ENCODE measurements at regions not wholly inside any gene's neighbourhood (a gene's known extent, or its start where the extent isn't known, plus 50 kb on each side); places are given as distances from the start of the nearest gene placed in this dataset.
"Not testable (repeated sequence)": the region's sequence is repeated elsewhere in the genome, so short reads cannot be mapped to it uniquely, and the experiment has no call there.

DNA sequence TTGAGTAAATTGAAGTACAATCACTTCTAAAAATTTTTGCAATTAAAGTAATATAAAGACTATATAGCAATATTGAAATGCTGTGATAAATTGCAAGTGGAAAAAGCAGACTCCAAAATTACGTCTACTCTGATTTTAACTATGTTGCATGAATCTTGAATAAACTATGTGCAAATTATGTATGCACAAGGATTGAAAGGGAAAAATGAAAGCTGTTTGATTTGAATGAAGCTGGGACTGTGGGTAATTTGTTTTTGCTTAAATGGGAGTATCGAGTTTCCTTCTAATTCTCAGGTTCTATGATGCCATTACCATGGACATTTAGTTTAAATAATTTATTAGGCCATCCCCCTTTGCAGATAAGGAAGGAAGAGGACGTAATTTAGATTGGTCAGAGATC, 198.7 kb upstream of the MYLIP start:
- no peak for DNase-seq (ENCODE audit: low read depth in 2 of 2, low spot score in 1 of 2)

DNA sequence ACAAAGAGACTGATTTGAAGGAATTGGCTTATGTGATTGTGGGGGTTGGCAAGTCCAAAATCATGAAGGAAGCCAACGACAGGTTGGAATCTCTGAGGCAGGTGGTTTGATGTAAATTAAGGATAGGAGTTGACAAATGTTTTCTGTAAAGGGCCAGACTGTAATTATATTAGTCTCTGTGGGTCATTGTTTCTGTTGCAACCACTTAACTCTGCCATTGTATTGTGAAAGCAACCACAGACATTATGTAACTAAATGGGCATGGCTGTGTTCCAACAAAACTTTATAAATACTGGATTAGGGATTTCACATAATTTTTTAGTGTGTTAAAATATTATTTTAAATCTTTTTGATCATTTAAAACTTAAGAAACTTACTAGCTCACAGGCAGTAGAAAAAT, 199.2 kb upstream of the MYLIP start:
- no peak for DNase-seq (ENCODE audit: low read depth in 2 of 2, low spot score in 1 of 2)

DNA sequence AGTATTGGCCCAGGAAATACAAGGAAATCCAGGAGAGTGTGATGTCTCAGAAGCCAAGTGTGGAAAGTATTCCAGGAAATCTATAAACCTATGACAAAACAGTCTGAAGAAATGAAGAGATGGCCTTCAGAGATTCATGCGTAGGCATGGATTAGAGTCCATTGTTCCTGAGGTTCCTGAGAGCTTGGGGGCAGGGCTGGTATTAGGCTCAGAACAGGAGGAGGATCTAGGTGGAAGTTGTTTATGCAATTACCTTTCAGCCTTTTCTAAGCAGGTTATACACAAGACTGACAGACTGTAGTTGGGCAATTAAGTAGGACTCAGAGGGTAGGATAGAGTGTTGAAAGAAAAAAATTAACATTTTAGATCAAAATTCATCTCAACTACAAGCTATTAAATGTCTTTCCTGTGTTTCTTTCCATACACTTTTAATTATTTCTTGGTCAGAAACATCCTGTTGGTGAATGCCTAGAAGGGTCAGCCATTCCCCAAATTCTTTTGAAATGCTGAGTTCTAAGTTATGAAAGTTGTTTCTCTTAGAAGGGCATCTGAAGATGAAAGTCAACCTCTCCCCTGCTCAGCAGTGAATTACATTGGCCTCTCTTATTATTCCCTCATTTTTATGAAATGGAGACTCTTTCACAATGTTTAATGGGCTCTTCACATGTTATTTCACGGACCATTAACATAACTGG, 201.2 kb upstream of the MYLIP start:
- no peak for DNase-seq (ENCODE audit: low read depth in 2 of 2, low spot score in 1 of 2)

DNA sequence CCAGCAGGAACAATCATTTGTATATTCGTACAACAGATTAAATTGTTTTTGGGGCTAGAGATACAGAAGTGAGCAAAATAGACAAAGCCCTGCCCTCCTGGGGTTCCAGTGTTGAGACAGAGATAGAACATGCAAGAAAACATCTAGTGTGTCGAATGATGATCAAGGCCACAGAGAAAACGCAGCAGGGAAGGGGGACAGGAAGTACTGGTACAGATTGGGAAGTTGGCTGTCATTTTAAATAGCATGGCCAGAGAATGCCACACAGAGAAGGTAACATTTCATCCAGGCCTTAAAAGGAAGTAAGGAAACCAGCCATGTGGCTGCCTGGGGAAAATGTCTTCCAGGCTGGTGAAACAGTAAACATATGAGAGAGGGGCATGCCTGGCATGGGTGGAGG, 202.6 kb upstream of the MYLIP start:
- DNase-seq (ENCODE audit: low read depth in 2 of 2, low spot score in 1 of 2), result no peak

DNA sequence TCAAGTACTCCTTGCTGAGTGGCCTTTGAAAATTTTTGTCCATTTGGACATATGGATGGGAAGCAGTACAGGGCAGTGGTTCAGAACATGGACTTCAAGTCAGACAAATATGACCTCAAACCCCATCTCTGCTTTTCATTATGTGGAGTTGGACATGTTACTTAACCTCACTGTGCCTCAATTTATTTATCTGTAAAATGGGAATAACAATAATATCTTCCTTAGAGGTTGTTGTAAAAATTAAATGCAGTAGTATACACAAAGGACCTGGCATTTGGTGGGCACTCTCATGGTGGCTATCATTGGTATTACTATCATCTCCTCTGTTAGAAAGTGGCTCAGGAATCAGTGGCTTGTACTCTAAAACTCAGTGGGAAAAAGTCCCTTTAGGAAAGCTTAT, 204.0 kb upstream of the MYLIP start:
- no peak for DNase-seq (ENCODE audit: low read depth in 2 of 2, low spot score in 1 of 2)

DNA sequence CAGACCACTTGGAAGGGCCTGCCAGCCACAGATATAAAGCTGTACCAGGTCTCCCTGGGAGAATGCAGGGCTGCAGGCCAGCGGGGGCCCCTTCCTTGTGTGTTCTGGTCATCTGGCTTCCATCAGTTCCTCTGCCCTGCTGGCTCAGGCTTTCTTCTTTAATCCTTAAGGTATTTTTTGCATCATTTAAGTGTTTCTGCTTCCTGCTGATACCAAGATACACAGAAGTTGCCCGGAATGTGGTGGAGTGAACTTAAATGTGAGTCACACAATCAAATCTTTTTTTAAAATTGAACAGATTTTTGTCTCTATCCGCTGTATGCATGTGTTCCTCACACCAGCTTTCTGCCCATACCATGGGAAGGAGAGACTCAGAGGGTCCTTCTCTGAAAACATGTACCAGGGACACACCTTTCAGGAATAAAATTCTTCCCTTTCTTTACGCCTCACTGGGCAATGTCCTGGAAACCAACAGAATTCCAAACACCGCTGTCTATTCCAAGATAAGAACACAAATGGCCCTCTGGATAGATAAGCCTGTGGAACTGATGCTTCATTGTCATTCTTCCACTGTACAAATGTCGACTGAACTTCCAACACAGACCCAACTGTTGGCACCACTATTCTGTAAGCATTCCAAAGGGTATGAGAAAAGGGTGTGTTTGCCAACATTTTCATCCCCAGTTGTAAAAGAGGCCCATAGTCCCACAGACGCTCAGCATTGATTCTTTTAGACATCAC, 206.2 kb upstream of the MYLIP start:
- DNase-seq (ENCODE audit: low read depth in 2 of 2, low spot score in 1 of 2), result no peak

DNA sequence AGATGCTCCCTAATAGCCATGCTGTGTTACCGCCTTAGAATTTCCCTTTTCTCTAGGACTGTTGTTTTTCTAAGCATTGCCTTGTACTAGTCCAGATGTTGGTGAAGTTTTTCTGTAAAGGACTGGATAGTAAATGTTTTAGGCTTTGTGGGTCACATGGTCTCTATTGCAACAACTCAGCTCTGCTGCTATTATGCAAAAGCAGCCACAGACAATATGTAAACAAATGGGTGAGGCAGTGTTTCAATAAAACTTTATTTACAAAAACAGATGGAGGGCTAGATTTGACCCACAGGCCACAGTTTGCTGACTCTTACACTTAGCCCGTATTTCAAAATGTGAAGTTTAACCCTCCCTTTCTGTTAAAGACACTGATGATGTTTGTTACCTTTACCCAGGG, 207.6 kb upstream of the MYLIP start:
- no peak for DNase-seq (ENCODE audit: low read depth in 2 of 2, low spot score in 1 of 2)

DNA sequence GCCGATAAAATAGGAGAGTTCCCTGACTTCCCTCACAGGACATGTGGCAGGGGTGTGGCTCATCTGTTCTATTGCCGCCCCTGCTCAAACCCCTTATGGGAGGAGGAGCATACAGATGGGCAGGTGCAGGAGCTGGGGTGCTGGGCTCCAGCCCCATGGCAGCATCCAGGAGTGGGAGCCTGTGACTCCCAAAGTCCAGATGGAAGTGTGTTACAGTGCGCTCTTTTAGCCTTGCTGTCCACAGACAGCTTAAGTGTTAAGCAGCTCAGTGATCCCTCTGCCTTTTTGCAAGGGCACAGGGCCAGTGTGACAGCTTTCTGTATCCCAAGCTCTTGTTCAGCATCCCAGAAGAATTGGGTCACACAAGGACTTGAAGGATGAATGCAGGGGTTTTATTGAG, 212.3 kb upstream of the MYLIP start:
- DNase-seq (ENCODE audit: low read depth in 2 of 2, low spot score in 1 of 2), result no peak

DNA sequence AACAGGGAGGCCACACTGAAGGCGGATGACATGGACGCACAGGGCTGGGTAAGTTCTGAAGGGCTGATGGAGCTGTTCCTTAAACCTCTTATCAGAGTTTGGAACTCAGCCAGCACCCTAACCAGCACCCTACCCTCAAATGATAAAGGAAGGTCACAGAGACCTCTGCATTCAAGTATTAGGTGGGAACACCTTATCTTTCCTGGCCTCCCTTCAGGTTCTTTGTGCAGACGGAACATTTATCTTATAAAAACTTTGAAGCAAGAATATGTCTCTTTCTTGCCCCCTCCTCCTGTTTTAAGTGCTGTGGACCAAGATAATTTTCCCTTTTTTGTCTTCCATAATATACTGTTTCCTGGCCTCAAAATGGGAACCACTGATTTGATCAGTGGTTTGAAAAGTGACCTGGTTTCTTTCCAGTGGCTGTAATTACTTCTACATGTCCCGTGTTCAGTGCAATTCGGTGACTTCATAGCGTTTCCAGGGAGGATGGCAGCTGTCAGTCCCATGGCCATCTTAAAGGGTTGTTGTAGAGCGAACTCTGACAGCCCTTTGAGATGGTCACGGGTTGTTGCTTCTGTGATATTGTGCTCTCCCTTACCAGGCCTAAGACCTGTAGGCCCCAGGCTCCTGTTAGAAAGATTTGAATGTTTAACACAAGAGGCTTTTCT, 213.2 kb upstream of the MYLIP start:
- DNase-seq (ENCODE audit: low read depth in 2 of 2, low spot score in 1 of 2), result no peak

DNA sequence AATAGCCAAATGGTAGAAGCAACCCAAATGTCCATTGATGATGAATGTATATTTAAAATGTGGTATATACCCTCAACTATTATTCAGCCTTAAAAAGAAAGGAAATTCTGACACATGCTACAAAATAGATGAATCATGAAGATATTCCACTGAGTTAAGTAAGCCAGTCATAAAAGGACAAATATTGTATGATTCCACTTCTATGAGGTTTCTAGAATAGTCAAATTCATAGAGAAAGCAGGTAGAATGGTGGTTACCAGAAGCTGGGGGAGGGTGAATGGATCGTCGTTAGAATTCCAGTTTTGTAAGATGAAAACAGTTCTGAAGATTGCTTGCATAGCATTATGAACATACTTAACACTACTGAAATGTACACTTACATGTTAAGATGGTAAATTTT, 214.3 kb upstream of the MYLIP start:
- no peak for DNase-seq (ENCODE audit: low read depth in 2 of 2, low spot score in 1 of 2)

DNA sequence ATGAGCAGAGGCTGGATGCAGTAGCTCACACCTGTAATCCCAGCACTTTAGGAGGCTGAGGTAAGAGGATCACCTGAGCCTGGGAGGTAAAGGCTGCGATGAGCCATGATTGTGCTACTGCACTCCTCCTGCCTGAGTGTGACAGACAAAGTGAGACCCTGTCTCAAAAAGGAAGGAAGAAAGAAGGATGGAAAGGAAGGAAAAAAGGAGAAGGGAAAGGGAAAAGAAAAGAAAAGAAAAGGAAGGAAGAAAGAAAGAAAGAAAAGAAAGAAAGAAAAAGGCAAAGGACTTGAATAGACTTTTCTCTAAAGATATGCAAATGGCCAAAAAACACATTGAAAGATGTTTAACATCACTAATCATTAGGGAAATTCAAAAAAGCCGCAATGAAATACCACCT, 215.3 kb upstream of the MYLIP start:
- no peak for DNase-seq (ENCODE audit: low read depth in 2 of 2, low spot score in 1 of 2)

DNA sequence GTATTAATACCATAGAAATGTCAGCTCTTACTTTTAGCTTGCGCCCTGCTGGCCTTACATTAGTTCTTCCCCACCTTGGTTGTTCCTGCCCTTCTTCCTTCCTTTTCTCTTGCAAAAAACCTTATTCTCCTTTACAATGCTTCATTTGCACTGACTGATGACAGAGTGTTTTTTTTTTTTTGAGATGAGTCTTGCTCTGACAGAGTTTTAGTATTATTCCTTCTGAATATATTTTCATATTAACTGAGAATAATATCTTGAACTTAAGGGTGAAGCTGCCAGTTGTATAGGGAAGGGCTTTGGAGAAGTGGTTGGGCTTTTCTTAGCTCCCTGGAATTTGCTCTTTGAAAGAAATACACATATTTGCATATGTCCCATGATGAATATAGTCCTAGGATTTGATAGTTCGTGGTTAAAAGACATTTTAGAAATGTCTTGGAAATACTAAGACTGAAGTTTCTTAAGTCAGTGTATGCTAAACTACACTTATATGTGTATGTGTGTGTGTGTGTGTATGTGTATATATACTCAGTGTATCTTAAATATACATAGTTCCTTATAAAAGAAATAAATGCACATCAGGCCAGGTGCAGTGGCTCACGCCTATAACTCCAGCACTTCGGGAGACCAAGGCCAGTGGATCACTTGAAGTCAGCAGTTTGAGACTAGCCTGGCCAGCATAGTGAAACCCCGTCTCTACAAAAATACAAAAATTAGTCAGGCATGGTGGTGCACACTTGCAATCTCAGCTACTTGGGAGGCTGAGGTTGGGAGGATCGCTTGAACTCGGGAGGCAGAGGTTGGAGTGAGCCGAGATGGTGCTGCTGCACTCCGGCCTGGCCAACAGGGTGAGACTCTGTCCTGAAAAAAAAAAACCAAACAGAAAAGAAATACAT, 216.1 kb upstream of the MYLIP start:
- DNase-seq (ENCODE audit: low read depth in 2 of 2, low spot score in 1 of 2), result no peak

DNA sequence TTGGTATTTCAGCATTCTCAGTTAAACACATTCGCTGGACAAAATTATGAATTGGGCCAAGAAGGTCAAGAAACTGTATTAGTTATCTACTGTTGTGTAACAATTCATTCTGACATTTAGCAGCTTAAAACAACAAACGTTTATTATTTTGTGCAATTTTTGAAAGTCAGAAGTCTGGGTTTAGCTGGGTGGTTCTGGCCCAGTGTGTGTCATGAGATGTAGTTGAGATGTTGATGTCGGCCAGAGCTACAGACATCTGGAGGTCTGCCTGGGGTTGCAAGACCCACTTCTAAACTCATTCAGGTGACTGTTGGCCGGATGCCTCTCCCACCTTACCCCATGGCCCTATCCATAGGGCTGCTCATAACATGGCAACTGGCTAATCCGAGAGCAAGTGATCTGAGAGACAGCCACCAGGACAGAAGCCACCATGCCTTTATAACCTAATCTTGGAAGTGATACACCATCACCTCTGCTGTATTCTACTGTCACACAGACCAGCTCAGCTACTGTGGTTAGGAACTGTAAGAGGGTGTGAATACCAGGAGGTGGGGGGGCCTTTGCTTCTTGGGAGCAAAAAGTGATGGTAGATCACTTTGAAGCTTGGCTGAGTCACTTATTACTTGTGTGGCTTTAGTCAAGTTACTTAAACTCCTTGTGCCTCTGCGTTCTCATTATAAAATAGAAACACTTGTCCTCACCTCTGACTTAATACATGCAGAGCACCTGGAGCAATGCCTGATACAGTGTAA, 217.0 kb upstream of the MYLIP start:
- DNase-seq (ENCODE audit: low read depth in 2 of 2, low spot score in 1 of 2), result no peak

DNA sequence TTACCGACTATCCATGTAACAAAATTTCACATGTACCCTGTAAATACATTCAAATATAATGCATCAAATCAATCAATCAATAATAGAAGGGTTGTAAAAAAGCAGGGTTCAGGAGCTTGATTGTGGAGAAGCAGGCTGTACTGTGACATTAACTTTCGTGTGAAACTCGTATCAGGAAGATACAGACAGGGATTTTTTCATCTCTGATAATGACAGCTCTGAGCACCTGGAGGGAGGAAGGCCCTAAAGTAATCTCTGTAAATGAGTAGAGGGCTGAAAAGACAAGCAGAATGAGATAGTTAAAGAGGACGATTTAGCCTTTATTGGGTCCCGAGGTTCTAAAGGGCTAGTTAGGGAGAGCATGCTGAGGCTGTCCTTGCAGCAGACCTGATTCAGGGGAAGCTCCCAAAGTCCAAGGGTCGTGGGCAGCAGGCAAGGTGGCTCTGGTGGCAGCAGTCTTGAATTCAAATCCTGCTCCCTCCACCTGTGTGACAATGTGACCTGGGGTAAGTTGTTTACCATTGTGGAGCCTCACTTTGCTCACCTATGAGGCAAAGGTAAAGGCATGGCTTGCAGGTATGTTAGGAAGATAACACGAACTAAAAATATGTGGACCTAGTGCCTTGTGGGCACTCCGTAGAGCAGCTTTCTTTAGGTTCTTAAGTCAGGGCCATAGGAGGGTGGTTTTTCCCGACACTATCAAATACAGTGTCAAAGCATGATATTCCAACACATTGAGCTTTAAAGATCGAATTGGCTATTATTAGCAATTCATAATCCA, 219.4 kb upstream of the MYLIP start:
- no peak for DNase-seq (ENCODE audit: low read depth in 2 of 2, low spot score in 1 of 2)

DNA sequence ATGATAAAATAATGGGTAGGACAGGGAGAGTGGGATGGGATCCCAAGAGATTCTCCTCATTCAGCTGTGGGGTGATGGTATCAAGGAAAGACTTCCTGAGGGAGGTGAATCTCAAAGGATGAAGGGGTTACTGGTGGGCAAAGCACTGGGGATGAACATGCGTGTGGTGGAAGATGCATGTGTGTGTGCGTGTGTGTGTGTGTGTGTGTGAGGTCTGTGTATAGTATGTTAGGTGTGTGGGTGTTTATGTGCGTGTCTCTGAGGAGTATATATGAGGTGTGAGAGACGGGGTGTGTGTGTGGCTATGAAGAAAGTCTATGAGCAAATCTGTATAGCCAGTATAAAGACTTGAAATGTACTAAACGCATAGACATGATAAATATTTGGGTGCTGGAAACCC, 220.0 kb upstream of the MYLIP start:
- no peak for DNase-seq (ENCODE audit: low read depth in 2 of 2, low spot score in 1 of 2)

DNA sequence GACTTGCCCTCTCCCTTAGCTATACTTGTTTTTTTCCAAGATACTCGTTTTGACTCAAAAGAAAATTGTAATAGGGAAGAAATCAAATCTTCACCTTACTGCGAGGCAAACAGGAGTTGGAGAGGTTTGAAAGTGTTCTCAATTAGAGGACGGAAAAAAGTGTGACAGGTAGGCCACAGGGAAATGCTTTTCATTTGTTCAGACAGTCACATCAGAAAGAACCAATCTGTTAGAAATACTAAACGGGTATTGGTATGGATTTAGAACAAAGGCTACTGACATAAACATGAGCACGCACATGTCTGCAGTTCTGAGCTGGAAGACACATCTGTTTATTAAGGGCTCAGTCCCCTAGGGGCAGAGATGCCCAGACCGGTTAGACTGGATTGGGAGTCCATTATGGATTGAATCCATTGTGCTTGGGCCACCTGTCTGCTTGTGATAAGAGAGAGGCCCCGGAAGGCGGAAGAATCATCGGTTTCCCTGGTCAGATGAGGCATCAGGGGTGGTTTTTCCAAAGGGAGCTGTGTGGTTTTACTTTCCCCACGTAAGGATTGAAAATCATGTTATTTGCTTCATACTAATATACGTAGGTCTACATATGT, 220.9 kb upstream of the MYLIP start:
- DNase-seq (ENCODE audit: low read depth in 2 of 2, low spot score in 1 of 2), result no peak

DNA sequence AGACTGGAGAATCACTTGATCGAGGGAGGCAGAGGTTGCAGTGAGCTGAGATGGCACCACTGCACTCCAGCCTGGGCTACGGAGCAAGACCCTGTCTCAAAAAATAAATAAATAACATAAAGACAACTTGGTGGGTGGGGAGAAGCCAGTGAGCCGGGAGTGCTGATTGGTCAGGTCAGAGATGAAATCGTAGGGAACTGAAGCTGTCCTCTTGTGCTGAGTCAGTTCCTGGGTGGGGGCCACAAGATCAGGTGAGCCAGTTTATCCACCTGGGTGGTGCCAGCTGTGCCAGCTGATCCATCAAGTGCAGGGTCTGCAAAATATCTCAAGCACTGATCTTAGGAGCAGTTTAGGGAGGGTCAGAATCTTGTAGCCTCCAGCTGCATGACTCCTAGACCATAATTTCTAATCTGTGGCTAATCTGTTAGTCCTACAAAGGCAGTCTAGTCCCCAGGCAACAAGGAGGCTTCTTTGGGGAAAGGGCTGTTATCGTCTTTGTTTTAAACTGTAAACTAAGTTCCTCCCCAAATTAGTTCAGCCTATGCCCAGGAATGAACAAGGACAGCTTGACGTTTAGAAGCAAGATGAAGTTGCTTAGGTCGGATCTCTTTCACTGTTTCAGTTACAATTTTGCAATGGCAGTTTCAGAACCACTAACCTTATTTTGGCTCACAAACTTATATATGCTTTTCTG, 221.5 kb upstream of the MYLIP start:
- DNase-seq (ENCODE audit: low read depth in 2 of 2, low spot score in 1 of 2), result not testable (repeated sequence)

DNA sequence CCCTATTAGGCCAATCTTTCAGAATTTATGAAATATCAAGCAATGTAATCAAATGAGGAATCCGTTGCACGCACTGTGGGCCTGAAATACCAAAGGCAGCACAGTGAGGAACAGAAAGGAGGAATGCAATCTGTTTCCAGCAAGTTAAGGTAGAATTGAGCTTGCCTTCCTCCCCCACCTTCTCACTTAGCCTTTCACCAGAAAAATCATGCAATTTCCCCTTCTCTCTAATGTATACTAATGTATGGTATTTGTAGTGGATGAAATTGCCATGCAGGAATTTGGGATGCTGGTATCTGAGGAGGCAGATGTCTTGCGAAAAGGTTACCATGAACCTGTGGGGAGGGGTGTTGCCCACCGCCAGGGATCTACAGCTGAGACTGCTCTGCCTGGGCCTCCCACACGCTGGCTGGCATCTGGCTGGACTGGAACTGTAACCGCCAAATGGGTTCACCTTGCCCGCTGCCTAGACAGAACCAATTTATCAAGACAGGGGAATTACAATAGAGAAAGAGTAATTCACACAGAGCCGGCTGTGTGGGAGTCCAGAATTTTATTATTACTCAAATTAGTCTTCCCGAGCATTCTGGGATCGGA, 222.4 kb upstream of the MYLIP start:
- no peak for DNase-seq (ENCODE audit: low read depth in 2 of 2, low spot score in 1 of 2)
